Activated B cell treated with CpG ODN at 0.5 μM for 24 hours (primary cell): ENCODE measurements at regions not wholly inside any gene's neighbourhood (a gene's known extent, or its start where the extent isn't known, plus 50 kb on each side); places are given as distances from the start of the nearest gene placed in this dataset.

Experiments used
- ATAC-seq: fragments of 200-7000 bp; cut with Tn5 transposase; one replicate; pipeline ENCODE4 v1.10.0; 2021; ENCODE audit warnings: low read depth, mild to moderate bottlenecking, moderate library complexity
- CTCF ChIA-PET: fragments of 350-600 bp; sonication (Branson Sonifier 250); formaldehyde crosslinking; loops from one replicate; lab custom pipeline; 2021; ENCODE audit warnings: antibody characterized with exemption; lab: Charles Lee
- POLR2A ChIA-PET: fragments of 350-600 bp; sonication (Branson Sonifier 250); formaldehyde crosslinking; loops from one replicate; lab custom pipeline; 2021; ENCODE audit warnings: antibody characterized with exemption; lab: Charles Lee
- DNase-seq: peaks from one replicate; pipeline ENCODE4 v3.0.0; 2022
- H3K27ac Mint-ChIP-seq: one replicate; pipeline ENCODE4 v1.8.0; 2020; ENCODE audit warnings: mixed read lengths
- H3K27me3 Mint-ChIP-seq: one replicate; pipeline ENCODE4 v1.8.0; 2021; ENCODE audit warnings: mixed read lengths
- H3K36me3 Mint-ChIP-seq: one replicate; pipeline ENCODE4 v1.8.0; 2021; ENCODE audit warnings: low read depth, mixed read lengths
- H3K4me1 Mint-ChIP-seq: one replicate; pipeline ENCODE4 v1.8.0; 2021; ENCODE audit warnings: mixed read lengths
- H3K4me3 Mint-ChIP-seq: one replicate; pipeline ENCODE4 v1.8.0; 2020; ENCODE audit warnings: mild to moderate bottlenecking, mixed read lengths
- H3K9me3 Mint-ChIP-seq: one replicate; pipeline ENCODE4 v1.8.0; 2020; ENCODE audit warnings: mixed read lengths
- CTCF ChIP-seq: fragments of 200-600 bp; IDR thresholded peaks from one replicate; pipeline ENCODE4 v1.8.0; 2022; ENCODE audit warnings: antibody characterized with exemption, mild to moderate bottlenecking
- intact Hi-C: fragments of 100-400 bp; cut with micrococcal nuclease; formaldehyde crosslinking; loops from one replicate; pipeline ENCODE4 v1.15.1; 2024

- intact Hi-C loops: no loop called here
These were observed 799.2 kb downstream of the BRINP1 start for GRCh38 chr9:118570066-118570465.

GRCh38 chr9:118575341-118576070, 793.7 kb downstream of the BRINP1 start:
- intact Hi-C loops: no loop called here
- H3K36me3 Mint-ChIP-seq: no peaks in the 10 kb centered on the region
- no peak overlapping the region for H3K4me3 Mint-ChIP-seq
- no peaks in the 10 kb centered on the region for H3K27me3 Mint-ChIP-seq
- peaks cover 8% of the 10 kb centered on the region for H3K9me3 Mint-ChIP-seq
- no peaks in the 10 kb centered on the region for H3K4me1 Mint-ChIP-seq
- ATAC-seq (no peak), DNase-seq (no peak)
- no peak for TF ChIP-seq CTCF
- H3K27ac Mint-ChIP-seq: no peak overlapping the region
- ChIA-PET CTCF (no interaction called here), POLR2A (no interaction called here)

More at GRCh38 chr9:118570066-118570465, 799.2 kb downstream of the BRINP1 start:
- H3K9me3 Mint-ChIP-seq: no peaks in the 10 kb centered on the region
- H3K36me3 Mint-ChIP-seq: no peaks in the 10 kb centered on the region
- no peak overlapping the region for H3K27ac Mint-ChIP-seq
- ChIA-PET POLR2A (no interaction called here), CTCF (interaction anchor here (0.6 kb wide), 1 partner anchor 840 kb away, joined by 3 read pairs; no protein-coding TSS in a partner anchor)
- no peaks in the 10 kb centered on the region for H3K4me1 Mint-ChIP-seq
- DNase-seq: no peak
- H3K4me3 Mint-ChIP-seq: no peak overlapping the region
- ATAC-seq: no peak
- TF ChIP-seq CTCF: no peak
- no peaks in the 10 kb centered on the region for H3K27me3 Mint-ChIP-seq

- Mint-ChIP-seq H3K36me3 (no peaks in the 10 kb centered on the region), H3K27me3 (no peaks in the 10 kb centered on the region), H3K9me3 (peaks cover 8% of the 10 kb centered on the region), H3K4me1 (no peaks in the 10 kb centered on the region), H3K4me3 (no peak overlapping the region), H3K27ac (no peak overlapping the region)
- no peak for TF ChIP-seq CTCF
- DNase-seq (no peak), ATAC-seq (no peak)
- POLR2A ChIA-PET: no interaction called here
- CTCF ChIA-PET: no interaction called here
- intact Hi-C loops: no loop called here
These were observed 792.1 kb downstream of the BRINP1 start for GRCh38 chr9:118577121-118577520.

- no peak overlapping the region for H3K27ac Mint-ChIP-seq
- no peak overlapping the region for H3K4me3 Mint-ChIP-seq
- ATAC-seq (no peak), DNase-seq (no peak)
- intact Hi-C loops: no loop called here
- no peak for TF ChIP-seq CTCF
- no peaks in the 10 kb centered on the region for H3K36me3 Mint-ChIP-seq
- H3K9me3 Mint-ChIP-seq: peaks cover 8% of the 10 kb centered on the region
- POLR2A ChIA-PET: no interaction called here
- no peaks in the 10 kb centered on the region for H3K27me3 Mint-ChIP-seq
- CTCF ChIA-PET: no interaction called here
- no peaks in the 10 kb centered on the region for H3K4me1 Mint-ChIP-seq
These were observed 790.8 kb downstream of the BRINP1 start for GRCh38 chr9:118578467-118578866.

GRCh38 chr9:118583414-118583813, 785.8 kb downstream of the BRINP1 start:
- no peaks in the 10 kb centered on the region for H3K36me3 Mint-ChIP-seq
- CTCF ChIA-PET: no interaction called here
- TF ChIP-seq CTCF: no peak

More at GRCh38 chr9:118583414-118583813, 785.8 kb downstream of the BRINP1 start:
- Mint-ChIP-seq H3K4me3 (no peak overlapping the region), H3K27me3 (no peaks in the 10 kb centered on the region), H3K9me3 (peaks cover 2% of the 10 kb centered on the region), H3K4me1 (no peaks in the 10 kb centered on the region), H3K27ac (no peak overlapping the region)
- no peak for ATAC-seq
- intact Hi-C loops: no loop called here
- no peak for DNase-seq
- POLR2A ChIA-PET: no interaction called here
